HCT116 (cell line): ENCODE measurements at regions not wholly inside any gene's neighbourhood (a gene's known extent, or its start where the extent isn't known, plus 50 kb on each side); places are given as distances from the start of the nearest gene placed in this dataset.

Experiments
- ATAC-seq: fragments of 200-7000 bp; cut with Tn5 transposase; 2 replicates; pipeline ENCODE4 v1.9.1; 2020; ENCODE audit warnings: mild to moderate bottlenecking, moderate library complexity
- BruUV-seq: library from RNA; stranded (reverse); fragments of 400-500 nt; replicated peaks from 2 replicates; lab custom pipeline; 2021; lab: Mats Ljungman, UMichigan
- CTCF ChIA-PET: fragments of 300-600 bp; sonication (Branson Sonifier 250); formaldehyde crosslinking; loops from one replicate; lab custom pipeline; 2021; ENCODE audit warnings: antibody characterized with exemption; lab: Charles Lee
- POLR2A ChIA-PET: fragments of 300-600, 350-600 bp; sonication (Branson Sonifier 250); formaldehyde crosslinking; loops from one replicate; lab custom pipeline; 2021; ENCODE audit warnings: antibody characterized with exemption; lab: Charles Lee
- RAD21 ChIA-PET, 2 experiments: fragments of 300-600 bp; sonication (Branson Sonifier 250); formaldehyde crosslinking; loops; one replicate each; lab custom pipeline; 2023; ENCODE audit warnings: low total read pairs in 2 of 2; ENCODE audit not compliant: uncharacterized antibody in 2 of 2, unreplicated experiment in 2 of 2, low non-redundant PET in 1 of 2; lab: Charles Lee
- DNase-seq: peaks from one replicate; pipeline ENCODE4 v3.0.0-alpha.2; 2010; ENCODE audit warnings: low read depth, low spot score
- H2AFZ ChIP-seq: fragments of 200-600 bp; shearing (Covaris generic), sonication (generic); 2 replicates; pipeline ENCODE4 v1.6.1; 2017; ENCODE audit warnings: low read depth, mixed run types, mixed read lengths, antibody characterized with exemption, low read length; ENCODE audit not compliant: poor library complexity, severe bottlenecking
- H3K27ac ChIP-seq: 2 replicates; pipeline ENCODE4 v1.5.1; 2012; ENCODE audit warnings: low read depth, low read length
- H3K27me3 ChIP-seq: fragments of 200-600 bp; sonication (generic); 2 replicates; pipeline ENCODE4 v1.6.1; 2016; ENCODE audit warnings: mixed run types, low read length, mixed read lengths; ENCODE audit not compliant: insufficient read depth
- H3K36me3 ChIP-seq, 2 experiments: fragments of 200-500 bp in 1 of 2; fragments of 200-600 bp in 1 of 2; sonication (Bioruptor generic) in 1 of 2; sonication (generic) in 1 of 2; 2 replicates each; pipeline versions ENCODE4 v1.5.1 to v1.6.1; 2014 to 2016; ENCODE audit warnings: low read length in 2 of 2, inconsistent platforms in 1 of 2, mixed read lengths in 1 of 2, mixed run types in 1 of 2; ENCODE audit not compliant: insufficient read depth in 2 of 2, control insufficient read depth in 1 of 2
- H3K4me1 ChIP-seq, 2 experiments: fragments of 200-600 bp in 1 of 2; sonication (generic) in 1 of 2; 2 replicates each; pipeline versions ENCODE4 v1.5.1 to v1.6.1; 2012 to 2017; ENCODE audit warnings: low read length in 2 of 2, inconsistent platforms in 1 of 2, mild to moderate bottlenecking in 1 of 2, mixed read lengths in 1 of 2, mixed run types in 1 of 2, moderate library complexity in 1 of 2; ENCODE audit not compliant: insufficient read depth in 2 of 2, control insufficient read depth in 1 of 2
- H3K4me2 ChIP-seq: fragments of 200-600 bp; sonication (generic); 2 replicates; pipeline ENCODE4 v1.6.1; 2017; ENCODE audit warnings: mixed run types, low read length, mixed read lengths
- H3K4me3 ChIP-seq, 2 experiments: fragments of 200-600 bp in 1 of 2; sonication (generic) in 1 of 2; replicated peaks in 1 of 2; 2 replicates each; pipeline ENCODE4 v1.5.1; 2011 to 2016; ENCODE audit warnings: low read length in 2 of 2, control low read depth in 1 of 2, low read depth in 1 of 2, mild to moderate bottlenecking in 1 of 2, mixed read lengths in 1 of 2, mixed run types in 1 of 2
- H3K79me2 ChIP-seq: fragments of 200-600 bp; sonication (generic); 2 replicates; pipeline ENCODE4 v1.6.1; 2017; ENCODE audit warnings: mild to moderate bottlenecking, mixed run types, low read length, moderate library complexity, mixed read lengths; ENCODE audit not compliant: insufficient read depth
- H3K9ac ChIP-seq: fragments of 200-600 bp; sonication (generic); 2 replicates; pipeline ENCODE4 v1.6.1; 2016; ENCODE audit warnings: low read length, mixed read lengths
- H3K9me2 ChIP-seq: fragments of 200-600 bp; sonication (generic), shearing (Covaris generic); 2 replicates; pipeline ENCODE4 v1.6.1; 2017; ENCODE audit warnings: mixed run types, mild to moderate bottlenecking, moderate library complexity; ENCODE audit not compliant: insufficient read depth
- H3K9me3 ChIP-seq, 2 experiments: fragments of 200-500 bp in 1 of 2; fragments of 200-600 bp in 1 of 2; sonication (Bioruptor generic) in 1 of 2; sonication (generic) in 1 of 2; 2 replicates each; pipeline ENCODE4 v1.6.1; 2014 to 2017; ENCODE audit warnings: low read length in 2 of 2, mixed read lengths in 2 of 2, inconsistent platforms in 1 of 2, low read depth in 1 of 2, mild to moderate bottlenecking in 1 of 2, mixed run types in 1 of 2, moderate library complexity in 1 of 2; ENCODE audit not compliant: control insufficient read depth in 1 of 2, insufficient read depth in 1 of 2
- H4K20me1 ChIP-seq: fragments of 200-600 bp; sonication (generic), shearing (Covaris generic); 2 replicates; pipeline ENCODE4 v1.6.1; 2017; ENCODE audit warnings: mixed run types, mild to moderate bottlenecking, moderate library complexity; ENCODE audit not compliant: insufficient read depth
- EZH2phosphoT487 ChIP-seq: fragments of 200-600 bp; IDR thresholded peaks from 2 replicates; pipeline ENCODE4 v1.6.1; 2018; ENCODE audit warnings: antibody characterized with exemption, borderline replicate concordance
- FOSL1 ChIP-seq: IDR thresholded peaks from 2 replicates; pipeline ENCODE4 v1.6.1; 2012; ENCODE audit warnings: low read depth
- POLR2A ChIP-seq: IDR thresholded peaks from 2 replicates; pipeline ENCODE4 v1.7.0; 2011; ENCODE audit warnings: borderline replicate concordance; ENCODE audit not compliant: insufficient read depth, insufficient read length; ENCODE audit errors: extremely low read depth
- RAD21 ChIP-seq: IDR thresholded peaks from 2 replicates; pipeline ENCODE4 v1.6.1; 2012; ENCODE audit warnings: low read depth, mild to moderate bottlenecking
- REST ChIP-seq: IDR thresholded peaks from 2 replicates; pipeline ENCODE4 v1.6.1; 2012; ENCODE audit warnings: low read depth
- SRF ChIP-seq: IDR thresholded peaks from 2 replicates; pipeline ENCODE4 v1.6.1; 2012; ENCODE audit warnings: low read depth
- ZNF274 ChIP-seq: fragments of 200-500 bp; sonication (Bioruptor generic); IDR thresholded peaks from 2 replicates; pipeline ENCODE4 v1.6.1; 2014; ENCODE audit warnings: mild to moderate bottlenecking, low read depth, low read length, inconsistent platforms
- intact Hi-C: fragments of 100-400 bp; cut with micrococcal nuclease; formaldehyde crosslinking; loops from 2 replicates; pipeline ENCODE4 v1.10.0; 2022
- TF ChIP-seq, protein P1 (sequence below), 3 experiments: fragments of 200-600 bp in 1 of 3; sonication (generic) in 1 of 3; IDR thresholded peaks in 2 of 3; conservative IDR thresholded peaks in 1 of 3; 2 replicates each; pipeline ENCODE4 v1.5.1; 2012 to 2017; ENCODE audit warnings: low read depth in 2 of 3, low read length in 2 of 3, antibody characterized with exemption in 1 of 3, borderline replicate concordance in 1 of 3, control low read depth in 1 of 3, mild to moderate bottlenecking in 1 of 3, mixed read lengths in 1 of 3, mixed run types in 1 of 3, moderate library complexity in 1 of 3; ENCODE audit not compliant: insufficient read depth in 1 of 3
- TF ChIP-seq, protein P2 (sequence below): IDR thresholded peaks from 2 replicates; pipeline ENCODE4 v1.6.1; 2011; ENCODE audit warnings: mild to moderate bottlenecking, low read length, moderate library complexity; ENCODE audit not compliant: insufficient replicate concordance; ENCODE audit errors: extremely low read depth

DNA sequence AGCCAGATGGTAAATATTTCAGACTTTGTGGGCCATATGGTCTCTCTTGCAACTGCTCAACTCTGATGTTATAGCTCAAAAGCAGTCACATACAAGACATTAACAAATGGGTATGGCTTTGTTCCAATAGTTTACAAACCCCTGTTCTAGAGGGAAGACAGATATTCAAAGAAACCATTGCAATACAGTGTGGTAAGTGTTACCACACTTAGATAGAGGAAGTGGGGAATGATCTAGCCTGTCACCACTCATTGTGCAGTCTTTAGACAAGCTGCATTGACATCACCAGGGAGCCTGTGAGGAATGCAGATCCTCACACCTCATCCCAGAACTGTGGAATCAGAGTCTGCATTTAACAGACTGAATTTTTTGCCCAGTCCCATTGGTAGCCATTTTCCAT is 80.0 kb upstream of the RGS6 start:
- H3K4me3 ChIP-seq, result no peak overlapping the region
- H3K4me1 ChIP-seq, result peaks cover 7 to 11% of the 10 kb centered on the region in 2 experiments
- H3K9me2 ChIP-seq, result no peaks in the 10 kb centered on the region
- ATAC-seq (no peak), DNase-seq (no peak)
- no peak overlapping the region for H3K4me2 ChIP-seq
- BruUV-seq, result no TSS peak
- H3K36me3 ChIP-seq, result no peaks in the 10 kb centered on the region
- TF ChIP-seq, protein P1, sequence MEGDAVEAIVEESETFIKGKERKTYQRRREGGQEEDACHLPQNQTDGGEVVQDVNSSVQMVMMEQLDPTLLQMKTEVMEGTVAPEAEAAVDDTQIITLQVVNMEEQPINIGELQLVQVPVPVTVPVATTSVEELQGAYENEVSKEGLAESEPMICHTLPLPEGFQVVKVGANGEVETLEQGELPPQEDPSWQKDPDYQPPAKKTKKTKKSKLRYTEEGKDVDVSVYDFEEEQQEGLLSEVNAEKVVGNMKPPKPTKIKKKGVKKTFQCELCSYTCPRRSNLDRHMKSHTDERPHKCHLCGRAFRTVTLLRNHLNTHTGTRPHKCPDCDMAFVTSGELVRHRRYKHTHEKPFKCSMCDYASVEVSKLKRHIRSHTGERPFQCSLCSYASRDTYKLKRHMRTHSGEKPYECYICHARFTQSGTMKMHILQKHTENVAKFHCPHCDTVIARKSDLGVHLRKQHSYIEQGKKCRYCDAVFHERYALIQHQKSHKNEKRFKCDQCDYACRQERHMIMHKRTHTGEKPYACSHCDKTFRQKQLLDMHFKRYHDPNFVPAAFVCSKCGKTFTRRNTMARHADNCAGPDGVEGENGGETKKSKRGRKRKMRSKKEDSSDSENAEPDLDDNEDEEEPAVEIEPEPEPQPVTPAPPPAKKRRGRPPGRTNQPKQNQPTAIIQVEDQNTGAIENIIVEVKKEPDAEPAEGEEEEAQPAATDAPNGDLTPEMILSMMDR (IDR thresholded peaks at IDR 0.05 in 2 of 3, conservative IDR thresholded peaks at IDR 0.05 in 1 of 3; ENCODE audit: borderline replicate concordance in 1 of 3, insufficient read depth in 1 of 3, low read depth in 2 of 3, low read length in 2 of 3), result no peak
- TF ChIP-seq, protein P2, sequence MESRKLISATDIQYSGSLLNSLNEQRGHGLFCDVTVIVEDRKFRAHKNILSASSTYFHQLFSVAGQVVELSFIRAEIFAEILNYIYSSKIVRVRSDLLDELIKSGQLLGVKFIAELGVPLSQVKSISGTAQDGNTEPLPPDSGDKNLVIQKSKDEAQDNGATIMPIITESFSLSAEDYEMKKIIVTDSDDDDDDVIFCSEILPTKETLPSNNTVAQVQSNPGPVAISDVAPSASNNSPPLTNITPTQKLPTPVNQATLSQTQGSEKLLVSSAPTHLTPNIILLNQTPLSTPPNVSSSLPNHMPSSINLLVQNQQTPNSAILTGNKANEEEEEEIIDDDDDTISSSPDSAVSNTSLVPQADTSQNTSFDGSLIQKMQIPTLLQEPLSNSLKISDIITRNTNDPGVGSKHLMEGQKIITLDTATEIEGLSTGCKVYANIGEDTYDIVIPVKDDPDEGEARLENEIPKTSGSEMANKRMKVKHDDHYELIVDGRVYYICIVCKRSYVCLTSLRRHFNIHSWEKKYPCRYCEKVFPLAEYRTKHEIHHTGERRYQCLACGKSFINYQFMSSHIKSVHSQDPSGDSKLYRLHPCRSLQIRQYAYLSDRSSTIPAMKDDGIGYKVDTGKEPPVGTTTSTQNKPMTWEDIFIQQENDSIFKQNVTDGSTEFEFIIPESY, result no peak
- TF ChIP-seq ZNF274 (no peak), EZH2phosphoT487 (no peak), SRF (no peak), RAD21 (no peak), FOSL1 (no peak), POLR2A (no peak), REST (no peak)
- ChIA-PET CTCF (interaction anchor here (0.6 to 1.0 kb wide), 2 partner anchors 11 to 286 kb away, joined by 3 to 4 read pairs; no protein-coding TSS in a partner anchor), POLR2A (no interaction called here), RAD21 (no interaction called here)
- no peaks in the 10 kb centered on the region for H3K27me3 ChIP-seq
- peaks cover 6% of the 10 kb centered on the region; the same call in 1 of the 2 replicates for H3K79me2 ChIP-seq
- H3K9me3 ChIP-seq, result peaks cover 2 to 3% of the 10 kb centered on the region in 2 experiments; a peak in 1 of 4 replicates
- H3K27ac ChIP-seq, result no peak overlapping the region
- H3K9ac ChIP-seq, result no peak overlapping the region
- intact Hi-C loops, result loop anchor here (10.0 kb wide), 1 partner anchor 97 kb away; no protein-coding TSS in a partner anchor
- no peak overlapping the region for H2AFZ ChIP-seq
- no peaks in the 10 kb centered on the region for H4K20me1 ChIP-seq
